A549 (cell line): ENCODE measurements at regions not wholly inside any gene's neighbourhood (a gene's known extent, or its start where the extent isn't known, plus 50 kb on each side); places are given as distances from the start of the nearest gene placed in this dataset.
A peak's percentile ranks its signal among the peaks of the same experiment; 100 is the strongest.

Experiments used
- ATAC-seq, 2 experiments: fragments of 200-7000 bp in 1 of 2; fragments of >200 bp in 1 of 2; cut with Nextera tagmentation in 1 of 2; cut with Tn5 transposase in 1 of 2; 3 replicates each; pipeline versions ENCODE4 v1.8.0 to v1.9.1; 2018 to 2020; ENCODE audit warnings: mild to moderate bottlenecking in 1 of 2, moderate library complexity in 1 of 2
- CTCF ChIA-PET: fragments of 300-600 bp; sonication (Branson Sonifier 250); formaldehyde crosslinking; extraction: SDS; loops from one replicate; lab custom pipeline; 2021; ENCODE audit warnings: antibody characterized with exemption, inconsistent platforms; lab: Yijun Ruan, JAX
- POLR2A ChIA-PET: fragments of 350-600 bp; formaldehyde crosslinking; extraction: SDS; loops from one replicate; lab custom pipeline; 2021; ENCODE audit warnings: antibody characterized with exemption, inconsistent platforms; lab: Yijun Ruan, JAX
- DNase-seq, 2 experiments: peaks; one replicate each; pipeline versions ENCODE4 v3.0.0 to v3.0.0-alpha.2; 2011 to 2016; ENCODE audit warnings: low read depth in 1 of 2, low spot score in 1 of 2
- FAIRE-seq: peaks from 2 replicates; lab custom pipeline; 2011; peaks lifted over from hg19 to GRCh38; lab: Jason Lieb, UNC
- H3K27ac ChIP-seq, 2 experiments: fragments of >200 bp; sonication (Bioruptor Twin); formaldehyde crosslinking; 3 replicates each; pipeline ENCODE4 v1.5.1; 2016 to 2017
- H3K4me1 ChIP-seq: fragments of >200 bp; sonication (Bioruptor Twin); formaldehyde crosslinking; 3 replicates; pipeline ENCODE4 v1.6.1; 2016
- H3K4me2 ChIP-seq: fragments of >200 bp; sonication (Bioruptor Twin); formaldehyde crosslinking; 3 replicates; pipeline ENCODE4 v1.6.1; 2016
- H3K4me3 ChIP-seq: fragments of >200 bp; sonication (Bioruptor Twin); formaldehyde crosslinking; 3 replicates; pipeline ENCODE4 v1.5.1; 2016
- H3K9me3 ChIP-seq: fragments of >200 bp; sonication (Bioruptor Twin); formaldehyde crosslinking; 3 replicates; pipeline ENCODE4 v1.6.1; 2016
- BHLHE40 ChIP-seq: IDR thresholded peaks from 2 replicates; pipeline ENCODE4 v1.6.1; 2012; ENCODE audit warnings: low read depth, low read length, inconsistent platforms
- CBX8 ChIP-seq: fragments of 200-600 bp; sonication (generic); IDR thresholded peaks from 2 replicates; pipeline ENCODE4 v1.6.1; 2016
- CHD2 ChIP-seq: fragments of 150-350 bp; IDR thresholded peaks from 2 replicates; pipeline ENCODE4 v1.6.1; 2014; ENCODE audit warnings: low read length; ENCODE audit not compliant: partially characterized antibody
- CHD4 ChIP-seq: fragments of 200-600 bp; sonication (generic); IDR thresholded peaks from 2 replicates; pipeline ENCODE4 v1.6.1; 2016; ENCODE audit warnings: antibody characterized with exemption, mild to moderate bottlenecking, borderline replicate concordance
- E2F6 ChIP-seq: IDR thresholded peaks from 2 replicates; pipeline ENCODE4 v1.6.1; 2012; ENCODE audit warnings: low read depth, borderline replicate concordance
- ESRRA ChIP-seq: fragments of 150-350 bp; IDR thresholded peaks from 2 replicates; pipeline ENCODE4 v1.6.1; 2014; ENCODE audit warnings: mild to moderate bottlenecking, low read length, borderline replicate concordance
- FOSB ChIP-seq: fragments of 250-450 bp; sonication (Bioruptor Pico); IDR thresholded peaks from 2 replicates; pipeline ENCODE4 v1.5.0; 2020; ENCODE audit warnings: mild to moderate bottlenecking, moderate library complexity
- FOSL2 ChIP-seq, 2 experiments: fragments of 450-650 bp in 1 of 2; fragments of >200 bp in 1 of 2; sonication (Bioruptor Twin) in 1 of 2; formaldehyde crosslinking; IDR thresholded peaks; 2 replicates each; pipeline versions ENCODE4 v1.5.0 to v1.6.1; 2016 to 2020; ENCODE audit warnings: mild to moderate bottlenecking in 1 of 2, moderate library complexity in 1 of 2
- GATA3 ChIP-seq: IDR thresholded peaks from 2 replicates; pipeline ENCODE4 v1.6.1; 2012; ENCODE audit warnings: borderline replicate concordance
- HDAC2 ChIP-seq: fragments of 200-600 bp; sonication (generic); IDR thresholded peaks from 2 replicates; pipeline ENCODE4 v1.6.1; 2016
- HMGXB4 ChIP-seq: fragments of 250-450 bp; sonication (Bioruptor Pico); IDR thresholded peaks from 2 replicates; pipeline ENCODE4 v1.5.0; 2021; ENCODE audit warnings: mild to moderate bottlenecking, moderate library complexity, borderline replicate concordance
- JUN ChIP-seq, 2 experiments: fragments of >200 bp; sonication (Bioruptor Twin); formaldehyde crosslinking; IDR thresholded peaks; 2 replicates in 1 of 2; 3 replicates in 1 of 2; pipeline ENCODE4 v1.6.1; 2016 to 2017
- MAZ ChIP-seq: fragments of 150-350 bp; IDR thresholded peaks from 2 replicates; pipeline ENCODE4 v1.6.1; 2014; ENCODE audit warnings: antibody characterized with exemption, low read depth, low read length, borderline replicate concordance
- NFE2L2 ChIP-seq: fragments of 150-350 bp; conservative IDR thresholded peaks from 2 replicates; pipeline ENCODE4 v1.6.1; 2014; ENCODE audit warnings: low read length
- NR3C1 ChIP-seq: fragments of >200 bp; sonication (Bioruptor Twin); formaldehyde crosslinking; IDR thresholded peaks from 3 replicates; pipeline ENCODE4 v1.6.1; 2017
- POLR2AphosphoS2 ChIP-seq: conservative IDR thresholded peaks from 2 replicates; pipeline ENCODE4 v1.6.1; 2012; ENCODE audit warnings: low read length, improper control_type of control experiment, inconsistent platforms
- RAD21 ChIP-seq, 2 experiments: fragments of >200 bp in 1 of 2; sonication (Bioruptor Twin) in 1 of 2; formaldehyde crosslinking in 1 of 2; IDR thresholded peaks in 1 of 2; conservative IDR thresholded peaks in 1 of 2; 2 replicates in 1 of 2; 3 replicates in 1 of 2; pipeline ENCODE4 v1.6.1; 2012 to 2018; ENCODE audit warnings: inconsistent platforms in 1 of 2
- RARB ChIP-seq: fragments of 250-450 bp; sonication (Bioruptor Pico); IDR thresholded peaks from 2 replicates; pipeline ENCODE4 v1.8.0; 2021; ENCODE audit warnings: mild to moderate bottlenecking, moderate library complexity
- RFX5 ChIP-seq: fragments of 450-650 bp; IDR thresholded peaks from 2 replicates; pipeline ENCODE4 v1.7.1; 2014; ENCODE audit warnings: antibody characterized with exemption, mild to moderate bottlenecking, moderate library complexity
- SMC3 ChIP-seq: fragments of >200 bp; sonication (Bioruptor Twin); formaldehyde crosslinking; IDR thresholded peaks from 3 replicates; pipeline ENCODE4 v1.6.1; 2018; ENCODE audit warnings: inconsistent platforms
- WGBS: methylation state at CpG from one replicate; pipeline ENCODE4 v1.1.6; 2017; ENCODE audit errors: missing lambda C conversion rate; 5-methylcytosine and 5-hydroxymethylcytosine counted together

- DNase-seq (peak in 1 of 2 experiments; percentile 50), FAIRE-seq (no peak), ATAC-seq (peak; percentile 90 to 91)
- CTCF ChIA-PET = interaction anchor here (0.8 kb wide), 1 partner anchor 10 kb away, joined by 3 read pairs; no protein-coding TSS in a partner anchor
- WGBS = 3% methylated on average over 3 of the region's 3 CpGs
- peak overlapping the region; percentile 50 to 52; a peak in 4 of 6 replicates for H3K27ac ChIP-seq
- H3K4me1 ChIP-seq = peaks cover 37% of the 10 kb centered on the region
- POLR2A ChIA-PET = no interaction called here
- TF ChIP-seq FOSL2 (IDR thresholded peaks at IDR 0.05) (no peak), FOSL2 (CRISPR knock-in tag; IDR thresholded peaks at IDR 0.05) (peak; percentile 36), GATA3 (peak; percentile 56; the same call in 1 of the 2 replicates), ESRRA (no peak)
- H3K9me3 ChIP-seq = no peaks in the 10 kb centered on the region
- no peak overlapping the region for H3K4me3 ChIP-seq
- H3K4me2 ChIP-seq = peak overlapping the region; percentile 58
Measured at GRCh38 chr13:80086304-80086721, 254.6 kb downstream of the SPRY2 start.

- Histone ChIP-seq H3K4me3 (no peak overlapping the region), H3K27ac (peak overlapping the region; percentile 14 to 21; a peak in 3 of 6 replicates), H3K4me1 (peaks cover 37% of the 10 kb centered on the region), H3K4me2 (peak overlapping the region; percentile 33; the same call in 2 of the 3 replicates), H3K9me3 (no peaks in the 10 kb centered on the region)
- peak in 1 of 2 experiments; percentile 10 for DNase-seq
- no peak for FAIRE-seq
- POLR2A ChIA-PET = no interaction called here
- 34% methylated on average over 4 of the region's 4 CpGs for WGBS
- CTCF ChIA-PET = interaction anchor here (0.6 kb wide), 1 partner anchor 123 kb away, joined by 5 read pairs; no protein-coding TSS in a partner anchor
- ATAC-seq = no peak
- TF ChIP-seq NFE2L2 (no peak), FOSL2 (IDR thresholded peaks at IDR 0.05) (0 out of 2 replicates have a peak, but pooled peaks have one; percentile 51), FOSL2 (CRISPR knock-in tag; IDR thresholded peaks at IDR 0.05) (0 out of 2 replicates have a peak, but pooled peaks have one; percentile 11), HDAC2 (no peak)
Measured at GRCh38 chr13:80083853-80084676, 256.9 kb downstream of the SPRY2 start.

- Histone ChIP-seq H3K4me2 (no peak overlapping the region), H3K9me3 (no peaks in the 10 kb centered on the region), H3K4me1 (peaks cover 37% of the 10 kb centered on the region), H3K27ac (peak overlapping the region in 1 of 2 experiments; percentile 21; a peak in 2 of 6 replicates), H3K4me3 (no peak overlapping the region)
- FAIRE-seq = no peak
- no peak for ATAC-seq
- TF ChIP-seq HDAC2 (no peak), SMC3 (no peak), RFX5 (no peak), HMGXB4 (CRISPR knock-in tag) (no peak), NFE2L2 (no peak), CBX8 (no peak), RARB (CRISPR knock-in tag) (no peak), MAZ (no peak), CHD4 (no peak), BHLHE40 (no peak), POLR2AphosphoS2 (no peak), FOSB (no peak), JUN (IDR thresholded peaks at IDR 0.05) (no peak), E2F6 (no peak), CHD2 (no peak), RAD21 (conservative IDR thresholded peaks at IDR 0.05 in 1 of 2, IDR thresholded peaks at IDR 0.05 in 1 of 2) (no peak), NR3C1 (no peak), ESRRA (no peak)
- ChIA-PET POLR2A (no interaction called here), CTCF (no interaction called here)
- WGBS = 97% methylated on average over 6 of the region's 6 CpGs
- DNase-seq = no peak
Measured at GRCh38 chr13:80083081-80083852, 257.7 kb downstream of the SPRY2 start.
